Liver (tissue), 3 donors: ENCODE measurements at regions not wholly inside any gene's neighbourhood (a gene's known extent, or its start where the extent isn't known, plus 50 kb on each side); places are given as distances from the start of the nearest gene placed in this dataset.

Source experiments
- JUND ChIP-seq, 2 donors: IDR thresholded peaks; 2 replicates each; pipeline ENCODE4 v1.6.1; 2016; ENCODE audit warnings: antibody characterized with exemption in 2 of 2
- RAD21 ChIP-seq, 2 donors: IDR thresholded peaks; 2 replicates each; pipeline ENCODE4 v1.6.1; 2016; ENCODE audit warnings: antibody characterized with exemption in 2 of 2, mild to moderate bottlenecking in 2 of 2
- RXRA ChIP-seq, 2 donors: IDR thresholded peaks; 2 replicates each; pipeline ENCODE4 v1.6.1; 2017 to 2018; ENCODE audit warnings: antibody characterized with exemption in 2 of 2, mild to moderate bottlenecking in 1 of 2
- YY1 ChIP-seq: IDR thresholded peaks from 2 replicates; pipeline ENCODE4 v1.6.1; 2016; ENCODE audit warnings: antibody characterized with exemption, mild to moderate bottlenecking
- TF ChIP-seq, protein P1 (sequence below): fragments of 150-350 bp; IDR thresholded peaks from 2 replicates; pipeline ENCODE4 v1.5.1; 2017; ENCODE audit warnings: improper control_type of control experiment, low read depth, low read length; ENCODE audit not compliant: missing input control
- donor health status: healthy.
- donor health status: healthy.

DNA sequence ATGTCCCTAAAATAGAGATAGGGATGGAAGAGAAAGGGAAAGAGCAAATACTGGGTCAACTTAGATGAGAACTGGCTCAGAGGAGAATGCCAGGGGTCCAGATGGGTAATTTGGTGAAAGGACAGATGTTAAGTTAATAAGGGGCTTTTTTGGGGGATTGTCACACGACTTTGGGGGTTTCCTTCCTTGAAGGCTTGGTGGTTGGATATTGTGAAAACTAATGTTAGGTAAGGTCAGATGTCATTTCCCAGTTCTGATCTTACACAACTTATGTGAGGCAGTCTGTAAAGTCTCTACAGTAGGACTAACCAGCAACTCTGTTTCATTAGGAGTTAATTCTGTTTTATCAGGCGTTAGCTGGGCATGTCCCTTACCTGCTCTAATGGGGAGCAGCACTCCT is 231.1 kb downstream of the NR2F2 start:
- TF ChIP-seq RAD21 (IDR thresholded peaks at IDR 0.05) (no peak), JUND (IDR thresholded peaks at IDR 0.05) (no peak), RXRA (IDR thresholded peaks at IDR 0.05) (no peak), YY1 (no peak)
- TF ChIP-seq, protein P1, sequence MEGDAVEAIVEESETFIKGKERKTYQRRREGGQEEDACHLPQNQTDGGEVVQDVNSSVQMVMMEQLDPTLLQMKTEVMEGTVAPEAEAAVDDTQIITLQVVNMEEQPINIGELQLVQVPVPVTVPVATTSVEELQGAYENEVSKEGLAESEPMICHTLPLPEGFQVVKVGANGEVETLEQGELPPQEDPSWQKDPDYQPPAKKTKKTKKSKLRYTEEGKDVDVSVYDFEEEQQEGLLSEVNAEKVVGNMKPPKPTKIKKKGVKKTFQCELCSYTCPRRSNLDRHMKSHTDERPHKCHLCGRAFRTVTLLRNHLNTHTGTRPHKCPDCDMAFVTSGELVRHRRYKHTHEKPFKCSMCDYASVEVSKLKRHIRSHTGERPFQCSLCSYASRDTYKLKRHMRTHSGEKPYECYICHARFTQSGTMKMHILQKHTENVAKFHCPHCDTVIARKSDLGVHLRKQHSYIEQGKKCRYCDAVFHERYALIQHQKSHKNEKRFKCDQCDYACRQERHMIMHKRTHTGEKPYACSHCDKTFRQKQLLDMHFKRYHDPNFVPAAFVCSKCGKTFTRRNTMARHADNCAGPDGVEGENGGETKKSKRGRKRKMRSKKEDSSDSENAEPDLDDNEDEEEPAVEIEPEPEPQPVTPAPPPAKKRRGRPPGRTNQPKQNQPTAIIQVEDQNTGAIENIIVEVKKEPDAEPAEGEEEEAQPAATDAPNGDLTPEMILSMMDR = no peak
